Urinary bladder (tissue), 3 donors: ENCODE measurements at regions not wholly inside any gene's neighbourhood (a gene's known extent, or its start where the extent isn't known, plus 50 kb on each side); places are given as distances from the start of the nearest gene placed in this dataset.
"Not testable (repeated sequence)": the region's sequence is repeated elsewhere in the genome, so short reads cannot be mapped to it uniquely, and the experiment has no call there.

Source experiments
- DNase-seq: peaks from one replicate; pipeline ENCODE4 v3.0.0-alpha.2; 2015; ENCODE audit errors: extremely low spot score
- H3K27ac ChIP-seq: one replicate; pipeline ENCODE4 v1.5.1; 2013; ENCODE audit warnings: low read depth, mild to moderate bottlenecking, moderate library complexity
- H3K36me3 ChIP-seq: one replicate; pipeline ENCODE4 v1.6.1; 2013; ENCODE audit warnings: mild to moderate bottlenecking, moderate library complexity; ENCODE audit not compliant: insufficient read depth
- H3K4me1 ChIP-seq: one replicate; pipeline ENCODE4 v1.6.1; 2013; ENCODE audit warnings: mild to moderate bottlenecking, moderate library complexity; ENCODE audit not compliant: insufficient read depth
- H3K4me3 ChIP-seq: one replicate; pipeline ENCODE4 v1.5.1; 2013; ENCODE audit warnings: low read depth, low read length
- WGBS: extraction: QIAGEN DNeasy Blood & Tissue Kit; methylation state at CpG from one replicate; pipeline ENCODE4 v1.1.7; 2013; 5-methylcytosine and 5-hydroxymethylcytosine counted together
- donor health status: healthy with polysubstance abuse.
- donor health status: healthy.

GRCh38 chr9:42656789-42657188, 473.3 kb downstream of the SPATA31A6 start:
- H3K4me1 ChIP-seq, DNase-seq, H3K4me3 ChIP-seq, H3K27ac ChIP-seq, H3K36me3 ChIP-seq: not testable (repeated sequence)
- 69% methylated on average over 4 of the region's 6 CpGs for WGBS

GRCh38 chr9:42657496-42657895, 474.0 kb downstream of the SPATA31A6 start:
- not testable (repeated sequence) for H3K36me3 ChIP-seq, H3K4me1 ChIP-seq, H3K27ac ChIP-seq, H3K4me3 ChIP-seq, DNase-seq
- WGBS, result no CpG with 5 or more reads among the region's 10 CpGs

GRCh38 chr9:42697146-42697545, 513.7 kb downstream of the SPATA31A6 start:
- DNase-seq, H3K4me1 ChIP-seq, H3K27ac ChIP-seq, H3K4me3 ChIP-seq, H3K36me3 ChIP-seq: not testable (repeated sequence)
- 75% methylated on average over 2 of the region's 2 CpGs for WGBS

- DNase-seq, H3K4me3 ChIP-seq, H3K4me1 ChIP-seq, H3K36me3 ChIP-seq, H3K27ac ChIP-seq: not testable (repeated sequence)
- 51% methylated on average over 2 of the region's 2 CpGs for WGBS
Observed at GRCh38 chr9:42702890-42703289, 519.4 kb downstream of the SPATA31A6 start.

GRCh38 chr9:42724841-42725835, 541.7 kb downstream of the SPATA31A6 start:
- H3K4me1 ChIP-seq, H3K36me3 ChIP-seq, H3K4me3 ChIP-seq, H3K27ac ChIP-seq, DNase-seq: not testable (repeated sequence)
- WGBS, result 70% methylated on average over 40 of the region's 49 CpGs

- H3K4me3 ChIP-seq, result not testable (repeated sequence)
Observed at GRCh38 chr9:42743030-42743814, 559.8 kb downstream of the SPATA31A6 start.

GRCh38 chr9:42757251-42757650, 573.8 kb downstream of the SPATA31A6 start:
- H3K4me3 ChIP-seq, DNase-seq, H3K27ac ChIP-seq, H3K4me1 ChIP-seq, H3K36me3 ChIP-seq: not testable (repeated sequence)
- WGBS, result 75% methylated on average over 2 of the region's 2 CpGs

More at GRCh38 chr9:42743030-42743814, 559.8 kb downstream of the SPATA31A6 start:
- not testable (repeated sequence) for H3K4me1 ChIP-seq, H3K27ac ChIP-seq, H3K36me3 ChIP-seq
- DNase-seq, result peak; percentile 28
- 39% methylated on average over 40 of the region's 40 CpGs for WGBS

GRCh38 chr9:42759320-42759719, 575.9 kb downstream of the SPATA31A6 start:
- WGBS, result 20% methylated on average over 5 of the region's 5 CpGs
- not testable (repeated sequence) for H3K36me3 ChIP-seq, DNase-seq, H3K27ac ChIP-seq, H3K4me1 ChIP-seq, H3K4me3 ChIP-seq

- H3K4me3 ChIP-seq, H3K27ac ChIP-seq, DNase-seq, H3K36me3 ChIP-seq, H3K4me1 ChIP-seq: not testable (repeated sequence)
- WGBS, result 66% methylated on average over 4 of the region's 4 CpGs
Observed at GRCh38 chr9:42782201-42782600, 598.7 kb downstream of the SPATA31A6 start.

- not testable (repeated sequence) for DNase-seq, H3K4me3 ChIP-seq, H3K36me3 ChIP-seq, H3K27ac ChIP-seq, H3K4me1 ChIP-seq
- WGBS, result 58% methylated on average over 16 of the region's 16 CpGs
Observed at GRCh38 chr9:42792725-42793124, 609.3 kb downstream of the SPATA31A6 start.

GRCh38 chr9:42798571-42798970, 615.1 kb downstream of the SPATA31A6 start:
- H3K4me1 ChIP-seq, DNase-seq, H3K4me3 ChIP-seq, H3K27ac ChIP-seq, H3K36me3 ChIP-seq: not testable (repeated sequence)
- WGBS, result 14% methylated on average over 1 of the region's 1 CpG

GRCh38 chr9:42802716-42803115, 619.3 kb downstream of the SPATA31A6 start:
- not testable (repeated sequence) for H3K36me3 ChIP-seq, DNase-seq, H3K4me3 ChIP-seq, H3K27ac ChIP-seq, H3K4me1 ChIP-seq
- 61% methylated on average over 4 of the region's 4 CpGs for WGBS

GRCh38 chr9:42806674-42807073, 623.2 kb downstream of the SPATA31A6 start:
- not testable (repeated sequence) for DNase-seq, H3K4me1 ChIP-seq, H3K36me3 ChIP-seq, H3K27ac ChIP-seq, H3K4me3 ChIP-seq
- WGBS, result 26% methylated on average over 21 of the region's 25 CpGs

- DNase-seq, H3K4me3 ChIP-seq, H3K36me3 ChIP-seq, H3K4me1 ChIP-seq, H3K27ac ChIP-seq: not testable (repeated sequence)
- 80% methylated on average over 1 of the region's 1 CpG for WGBS
Observed at GRCh38 chr9:42821468-42821867, 638.0 kb downstream of the SPATA31A6 start.
